H9 (cell line): ENCODE measurements at regions not wholly inside any gene's neighbourhood (a gene's known extent, or its start where the extent isn't known, plus 50 kb on each side); places are given as distances from the start of the nearest gene placed in this dataset.

ENCODE experiments used
- DNase-seq: peaks from one replicate; pipeline ENCODE4 v3.0.0-alpha.2; 2017
- H2AFZ ChIP-seq: one replicate; pipeline ENCODE4 v1.6.1; 2013; ENCODE audit warnings: mild to moderate bottlenecking, low read length, control low read depth, moderate library complexity
- H2AK5ac ChIP-seq: 2 replicates; pipeline ENCODE4 v1.6.1; 2013; ENCODE audit warnings: low read length, control low read depth, mixed read lengths; ENCODE audit not compliant: insufficient read length
- H2BK120ac ChIP-seq: one replicate; pipeline ENCODE4 v1.6.1; 2013; ENCODE audit warnings: low read depth, mild to moderate bottlenecking, low read length, control low read depth, inconsistent platforms; ENCODE audit not compliant: poor library complexity, severe bottlenecking
- H2BK12ac ChIP-seq: 2 replicates; pipeline ENCODE4 v1.6.1; 2013; ENCODE audit warnings: low read length, control low read depth, mixed read lengths, low read depth; ENCODE audit not compliant: insufficient read length
- H2BK15ac ChIP-seq: 2 replicates; pipeline ENCODE4 v1.6.1; 2013; ENCODE audit warnings: low read depth, low read length, control low read depth
- H2BK20ac ChIP-seq: one replicate; pipeline ENCODE4 v1.6.1; 2013; ENCODE audit warnings: low read depth, mild to moderate bottlenecking, low read length, control low read depth, inconsistent platforms; ENCODE audit not compliant: poor library complexity, severe bottlenecking
- H2BK5ac ChIP-seq: 2 replicates; pipeline ENCODE4 v1.6.1; 2013; ENCODE audit warnings: low read length, control low read depth, mixed read lengths; ENCODE audit not compliant: insufficient read length
- H3K14ac ChIP-seq: 2 replicates; pipeline ENCODE4 v1.6.1; 2013; ENCODE audit warnings: low read length, control low read depth; ENCODE audit not compliant: insufficient read depth
- H3K18ac ChIP-seq: 2 replicates; pipeline ENCODE4 v1.6.1; 2013; ENCODE audit warnings: low read depth, mild to moderate bottlenecking, mixed read lengths, low read length, control low read depth; ENCODE audit not compliant: insufficient read length
- H3K23ac ChIP-seq: 2 replicates; pipeline ENCODE4 v1.6.1; 2013; ENCODE audit warnings: low read length, control low read depth, mixed read lengths, low read depth; ENCODE audit not compliant: insufficient read length
- H3K23me2 ChIP-seq: 2 replicates; pipeline ENCODE4 v1.6.1; 2013; ENCODE audit warnings: low read depth, mild to moderate bottlenecking, mixed read lengths, low read length, control low read depth; ENCODE audit not compliant: insufficient read length, poor library complexity, severe bottlenecking
- H3K27ac ChIP-seq: 2 replicates; pipeline ENCODE4 v1.5.1; 2013; ENCODE audit warnings: low read length, control low read depth, mixed read lengths, low read depth; ENCODE audit not compliant: insufficient read length
- H3K27me3 ChIP-seq: 2 replicates; pipeline ENCODE4 v1.6.1; 2013; ENCODE audit warnings: low read length, control low read depth, inconsistent platforms; ENCODE audit not compliant: insufficient read depth
- H3K4ac ChIP-seq: 2 replicates; pipeline ENCODE4 v1.6.1; 2013; ENCODE audit warnings: low read depth, mild to moderate bottlenecking, control low read depth, inconsistent platforms, low read length, moderate library complexity
- H3K4me1 ChIP-seq: 2 replicates; pipeline ENCODE4 v1.6.1; 2013; ENCODE audit warnings: low read length, control low read depth, inconsistent platforms; ENCODE audit not compliant: insufficient read depth
- H3K4me2 ChIP-seq: 2 replicates; pipeline ENCODE4 v1.6.1; 2013; ENCODE audit warnings: low read length, control low read depth, mixed read lengths; ENCODE audit not compliant: insufficient read length, insufficient read depth
- H3K56ac ChIP-seq: 2 replicates; pipeline ENCODE4 v1.6.1; 2013; ENCODE audit warnings: low read depth, mild to moderate bottlenecking, mixed read lengths, low read length, control low read depth; ENCODE audit not compliant: insufficient read length
- H3K79me1 ChIP-seq: 2 replicates; pipeline ENCODE4 v1.6.1; 2013; ENCODE audit warnings: low read depth, mild to moderate bottlenecking, moderate library complexity, low read length, control low read depth, inconsistent platforms; ENCODE audit not compliant: insufficient read depth, poor library complexity, severe bottlenecking
- H3K79me2 ChIP-seq: 2 replicates; pipeline ENCODE4 v1.6.1; 2013; ENCODE audit warnings: low read length, control low read depth, inconsistent platforms; ENCODE audit not compliant: insufficient read depth
- H3K9ac ChIP-seq: 2 replicates; pipeline ENCODE4 v1.6.1; 2013; ENCODE audit warnings: low read length, control low read depth, mixed read lengths; ENCODE audit not compliant: insufficient read length; ENCODE audit errors: extremely low read depth
- H3K9me3 ChIP-seq: one replicate; pipeline ENCODE4 v1.6.1; 2013; ENCODE audit warnings: low read depth, low read length, inconsistent platforms; ENCODE audit not compliant: control insufficient read depth
- H3T11ph ChIP-seq: one replicate; pipeline ENCODE4 v1.6.1; 2013; ENCODE audit warnings: mild to moderate bottlenecking, low read length, control low read depth, inconsistent platforms
- H4K20me1 ChIP-seq: one replicate; pipeline ENCODE4 v1.6.1; 2013; ENCODE audit not compliant: control insufficient read depth, insufficient read length, insufficient read depth
- H4K5ac ChIP-seq: 2 replicates; pipeline ENCODE4 v1.6.1; 2013; ENCODE audit warnings: low read depth, mild to moderate bottlenecking, mixed read lengths, low read length, control low read depth; ENCODE audit not compliant: insufficient read length
- H4K8ac ChIP-seq: replicated peaks from 2 replicates; pipeline ENCODE4 v1.6.1; 2013; ENCODE audit warnings: low read length, control low read depth, mixed read lengths, low read depth; ENCODE audit not compliant: insufficient read length
- H4K91ac ChIP-seq: 2 replicates; pipeline ENCODE4 v1.6.1; 2013; ENCODE audit warnings: low read depth, mild to moderate bottlenecking, moderate library complexity, mixed read lengths, low read length, control low read depth; ENCODE audit not compliant: insufficient read length
- H3K27ac Mint-ChIP-seq, 3 experiments: 2 replicates in 2 of 3; 3 replicates in 1 of 3; pipeline ENCODE4 v1.8.0; 2020 to 2021; ENCODE audit warnings: mixed read lengths in 3 of 3, mild to moderate bottlenecking in 1 of 3, moderate library complexity in 1 of 3
- H3K27me3 Mint-ChIP-seq: 2 replicates; pipeline ENCODE4 v1.8.0; 2021; ENCODE audit warnings: low read depth, mild to moderate bottlenecking, moderate library complexity, mixed read lengths
- H3K36me3 Mint-ChIP-seq, 3 experiments: 2 replicates in 2 of 3; 3 replicates in 1 of 3; pipeline ENCODE4 v1.8.0; 2020 to 2021; ENCODE audit warnings: low read depth in 3 of 3, mixed read lengths in 3 of 3; ENCODE audit not compliant: insufficient read depth in 1 of 3
- H3K4me1 Mint-ChIP-seq, 2 experiments: 2 replicates each; pipeline ENCODE4 v1.8.0; 2020; ENCODE audit warnings: mixed read lengths in 2 of 2
- H3K4me3 Mint-ChIP-seq, 2 experiments: 2 replicates in 1 of 2; 3 replicates in 1 of 2; pipeline ENCODE4 v1.8.0; 2020 to 2021; ENCODE audit warnings: mild to moderate bottlenecking in 2 of 2, mixed read lengths in 2 of 2, moderate library complexity in 1 of 2
- H3K9me3 Mint-ChIP-seq, 2 experiments: 2 replicates in 1 of 2; 3 replicates in 1 of 2; pipeline ENCODE4 v1.8.0; 2020; ENCODE audit warnings: mild to moderate bottlenecking in 2 of 2, mixed read lengths in 2 of 2, moderate library complexity in 1 of 2
- WGBS: extraction: QIAGEN DNeasy Blood & Tissue Kit; methylation state at CpG from one replicate; pipeline ENCODE4 v1.1.7; 2013; ENCODE audit warnings: missing lambda C conversion rate, low lambda C conversion rate, mixed read lengths; ENCODE audit not compliant: insufficient read length; ENCODE audit errors: extremely low coverage; 5-methylcytosine and 5-hydroxymethylcytosine counted together
- TF ChIP-seq, protein P1 (sequence below): fragments of 200-600 bp; sonication (generic); conservative IDR thresholded peaks from 3 replicates; pipeline ENCODE4 v1.8.0; 2021; ENCODE audit warnings: antibody characterized with exemption, mild to moderate bottlenecking

GRCh38 chr22:49686495-49687219 lies 141.0 kb downstream of the BRD1 start:
- H2BK12ac ChIP-seq = no peak overlapping the region

More at GRCh38 chr22:49686495-49687219, 141.0 kb downstream of the BRD1 start:
- H3K56ac ChIP-seq = no peak overlapping the region
- no peaks in the 10 kb centered on the region for H3K4me1 ChIP-seq
- H4K5ac ChIP-seq = no peak overlapping the region
- H3K4me1 Mint-ChIP-seq = no peaks in the 10 kb centered on the region
- no peak overlapping the region for H2AK5ac ChIP-seq
- H3K27ac ChIP-seq = no peak overlapping the region
- H3K14ac ChIP-seq = peak overlapping the region; percentile 37
- H3K79me1 ChIP-seq = no peaks in the 10 kb centered on the region
- no peak overlapping the region for H2BK120ac ChIP-seq
- H4K91ac ChIP-seq = no peak overlapping the region
- no peak overlapping the region for H3K9ac ChIP-seq
- peaks cover 0 to 10% (median 0%) of the 10 kb centered on the region in 3 experiments; a peak in 3 of 7 replicates for H3K36me3 Mint-ChIP-seq
- H3K4ac ChIP-seq = no peak overlapping the region
- no peaks in the 10 kb centered on the region for H3K27me3 ChIP-seq
- peak; percentile 22 for DNase-seq
- no peak overlapping the region for H3K4me2 ChIP-seq
- peaks cover 13% of the 10 kb centered on the region for H3K27me3 Mint-ChIP-seq
- TF ChIP-seq, protein P1, sequence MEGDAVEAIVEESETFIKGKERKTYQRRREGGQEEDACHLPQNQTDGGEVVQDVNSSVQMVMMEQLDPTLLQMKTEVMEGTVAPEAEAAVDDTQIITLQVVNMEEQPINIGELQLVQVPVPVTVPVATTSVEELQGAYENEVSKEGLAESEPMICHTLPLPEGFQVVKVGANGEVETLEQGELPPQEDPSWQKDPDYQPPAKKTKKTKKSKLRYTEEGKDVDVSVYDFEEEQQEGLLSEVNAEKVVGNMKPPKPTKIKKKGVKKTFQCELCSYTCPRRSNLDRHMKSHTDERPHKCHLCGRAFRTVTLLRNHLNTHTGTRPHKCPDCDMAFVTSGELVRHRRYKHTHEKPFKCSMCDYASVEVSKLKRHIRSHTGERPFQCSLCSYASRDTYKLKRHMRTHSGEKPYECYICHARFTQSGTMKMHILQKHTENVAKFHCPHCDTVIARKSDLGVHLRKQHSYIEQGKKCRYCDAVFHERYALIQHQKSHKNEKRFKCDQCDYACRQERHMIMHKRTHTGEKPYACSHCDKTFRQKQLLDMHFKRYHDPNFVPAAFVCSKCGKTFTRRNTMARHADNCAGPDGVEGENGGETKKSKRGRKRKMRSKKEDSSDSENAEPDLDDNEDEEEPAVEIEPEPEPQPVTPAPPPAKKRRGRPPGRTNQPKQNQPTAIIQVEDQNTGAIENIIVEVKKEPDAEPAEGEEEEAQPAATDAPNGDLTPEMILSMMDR = no peak
- no peak overlapping the region for H3K27ac Mint-ChIP-seq
- H3K23ac ChIP-seq = no peak overlapping the region
- no peaks in the 10 kb centered on the region for H3K23me2 ChIP-seq
- peaks cover 6% of the 10 kb centered on the region for H3K9me3 ChIP-seq
- no peak overlapping the region for H3K18ac ChIP-seq
- no peak overlapping the region for H4K8ac ChIP-seq
- H3T11ph ChIP-seq = no peak overlapping the region
- H2BK15ac ChIP-seq = no peak overlapping the region
- peaks cover 13 to 15% of the 10 kb centered on the region in 2 experiments for H3K9me3 Mint-ChIP-seq
- no peak overlapping the region for H2BK20ac ChIP-seq
- no CpG with 5 or more reads among the region's 22 CpGs for WGBS
- no peak overlapping the region for H2AFZ ChIP-seq
- H3K79me2 ChIP-seq = no peaks in the 10 kb centered on the region
- H4K20me1 ChIP-seq = no peaks in the 10 kb centered on the region
- H2BK5ac ChIP-seq = no peak overlapping the region
- H3K4me3 Mint-ChIP-seq = no peak overlapping the region
